Mesendoderm (in vitro differentiated cells): ENCODE measurements at regions not wholly inside any gene's neighbourhood (a gene's known extent, or its start where the extent isn't known, plus 50 kb on each side); places are given as distances from the start of the nearest gene placed in this dataset.

Experiments
- DNase-seq: peaks from one replicate; pipeline ENCODE4 v3.0.0; 2013
- H2AK5ac ChIP-seq: 2 replicates; pipeline ENCODE4 v1.6.1; 2013; ENCODE audit warnings: low read length, inconsistent platforms
- H2BK120ac ChIP-seq: 2 replicates; pipeline ENCODE4 v1.6.1; 2013; ENCODE audit warnings: low read depth, mild to moderate bottlenecking, low read length, moderate library complexity, mixed read lengths
- H2BK15ac ChIP-seq: replicated peaks from 2 replicates; pipeline ENCODE4 v1.6.1; 2013; ENCODE audit warnings: low read depth, mild to moderate bottlenecking, moderate library complexity
- H2BK5ac ChIP-seq: 2 replicates; pipeline ENCODE4 v1.6.1; 2013; ENCODE audit warnings: low read length, inconsistent platforms
- H3K18ac ChIP-seq: 2 replicates; pipeline ENCODE4 v1.6.1; 2013; ENCODE audit warnings: mild to moderate bottlenecking, low read length, mixed read lengths
- H3K23ac ChIP-seq: one replicate; pipeline ENCODE4 v1.6.1; 2013; ENCODE audit warnings: low read length
- H3K27ac ChIP-seq: 2 replicates; pipeline ENCODE4 v1.5.1; 2013; ENCODE audit warnings: low read depth, mild to moderate bottlenecking, inconsistent platforms, low read length, moderate library complexity
- H3K27me3 ChIP-seq: 2 replicates; pipeline ENCODE4 v1.6.1; 2013; ENCODE audit warnings: low read length, control low read depth, mild to moderate bottlenecking, inconsistent platforms; ENCODE audit not compliant: insufficient read depth, poor library complexity
- H3K36me3 ChIP-seq: 2 replicates; pipeline ENCODE4 v1.6.1; 2013; ENCODE audit warnings: low read length, inconsistent platforms; ENCODE audit not compliant: control insufficient read depth, insufficient read depth
- H3K4ac ChIP-seq: one replicate; pipeline ENCODE4 v1.6.1; 2013; ENCODE audit warnings: low read depth, mild to moderate bottlenecking, low read length, moderate library complexity
- H3K4me1 ChIP-seq: 2 replicates; pipeline ENCODE4 v1.6.1; 2013; ENCODE audit warnings: low read depth, low read length, inconsistent platforms; ENCODE audit not compliant: control insufficient read depth
- H3K4me2 ChIP-seq: 2 replicates; pipeline ENCODE4 v1.6.1; 2013; ENCODE audit warnings: low read length
- H3K4me3 ChIP-seq: 2 replicates; pipeline ENCODE4 v1.5.1; 2013; ENCODE audit warnings: mild to moderate bottlenecking, low read length
- H3K56ac ChIP-seq: one replicate; pipeline ENCODE4 v1.6.1; 2013; ENCODE audit warnings: low read length
- H3K79me1 ChIP-seq: 2 replicates; pipeline ENCODE4 v1.6.1; 2013; ENCODE audit warnings: low read length, inconsistent platforms
- H3K79me2 ChIP-seq: 2 replicates; pipeline ENCODE4 v1.6.1; 2013; ENCODE audit warnings: mild to moderate bottlenecking, low read length; ENCODE audit not compliant: control insufficient read depth, insufficient read depth
- H3K9ac ChIP-seq: 2 replicates; pipeline ENCODE4 v1.6.1; 2013; ENCODE audit warnings: low read length, inconsistent platforms
- H4K5ac ChIP-seq: one replicate; pipeline ENCODE4 v1.6.1; 2013; ENCODE audit warnings: low read length
- H4K8ac ChIP-seq: one replicate; pipeline ENCODE4 v1.6.1; 2013; ENCODE audit warnings: low read depth, mild to moderate bottlenecking, control low read depth, low read length, moderate library complexity
- WGBS: extraction: QIAGEN DNeasy Blood & Tissue Kit; methylation state at CpG from one replicate; pipeline ENCODE4 v1.1.7; 2013; ENCODE audit warnings: low lambda C conversion rate, missing lambda C conversion rate; ENCODE audit not compliant: insufficient coverage; ENCODE audit errors: extremely low coverage; 5-methylcytosine and 5-hydroxymethylcytosine counted together

DNA sequence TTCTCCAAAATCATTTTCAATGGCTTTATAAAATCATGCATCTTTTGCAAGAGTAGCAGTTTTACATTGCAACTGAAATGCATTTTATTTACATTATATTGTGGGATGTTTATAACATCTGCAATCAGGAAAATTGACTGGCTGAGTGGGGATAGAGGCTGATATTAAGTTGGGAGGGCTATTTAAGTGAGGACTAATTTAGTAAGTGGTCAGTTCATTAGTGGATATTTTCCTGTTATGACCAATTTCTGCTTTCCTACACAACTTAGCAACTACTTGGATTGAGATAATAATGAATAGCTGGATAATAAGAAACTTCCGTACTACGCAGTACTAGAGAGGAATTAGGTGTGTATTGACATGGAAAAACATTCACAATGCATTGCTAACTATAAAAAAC lies 92.9 kb upstream of the SSBP2 start:
- H3K23ac ChIP-seq = no peak overlapping the region
- H3K4me3 ChIP-seq = no peak overlapping the region
- no peaks in the 10 kb centered on the region for H3K4me1 ChIP-seq
- no peaks in the 10 kb centered on the region for H3K79me1 ChIP-seq
- no CpG with 5 or more reads among the region's 2 CpGs for WGBS
- no peak overlapping the region for H3K56ac ChIP-seq
- no peak for DNase-seq
- H2BK15ac ChIP-seq = no peak overlapping the region
- H3K27me3 ChIP-seq = no peaks in the 10 kb centered on the region
- no peak overlapping the region for H3K4me2 ChIP-seq
- no peaks in the 10 kb centered on the region for H3K79me2 ChIP-seq
- H2BK120ac ChIP-seq = no peak overlapping the region
- no peak overlapping the region for H2AK5ac ChIP-seq
- no peak overlapping the region for H4K5ac ChIP-seq
- no peak overlapping the region for H4K8ac ChIP-seq
- H3K18ac ChIP-seq = no peak overlapping the region
- no peak overlapping the region for H3K9ac ChIP-seq
- no peak overlapping the region for H3K27ac ChIP-seq
- H2BK5ac ChIP-seq = no peak overlapping the region
- H3K36me3 ChIP-seq = no peaks in the 10 kb centered on the region
- H3K4ac ChIP-seq = no peak overlapping the region

GRCh38 chr5:81842795-81843398 lies 92.0 kb upstream of the SSBP2 start:
- H3K56ac ChIP-seq = no peak overlapping the region
- H3K79me2 ChIP-seq = no peaks in the 10 kb centered on the region
- no peaks in the 10 kb centered on the region for H3K36me3 ChIP-seq
- no peak overlapping the region for H4K5ac ChIP-seq
- no peak overlapping the region for H2BK5ac ChIP-seq
- no peak overlapping the region for H3K23ac ChIP-seq
- H3K27ac ChIP-seq = no peak overlapping the region
- H3K79me1 ChIP-seq = no peaks in the 10 kb centered on the region
- no peak overlapping the region for H3K4me2 ChIP-seq
- H3K9ac ChIP-seq = no peak overlapping the region
- DNase-seq = peak; percentile 15
- H3K4me1 ChIP-seq = no peaks in the 10 kb centered on the region
- no peak overlapping the region for H2AK5ac ChIP-seq
- no peak overlapping the region for H2BK120ac ChIP-seq
- H3K27me3 ChIP-seq = no peaks in the 10 kb centered on the region
- H3K4ac ChIP-seq = no peak overlapping the region
- no CpG with 5 or more reads among the region's 6 CpGs for WGBS
- no peak overlapping the region for H4K8ac ChIP-seq
- H2BK15ac ChIP-seq = no peak overlapping the region
- no peak overlapping the region for H3K4me3 ChIP-seq
- H3K18ac ChIP-seq = no peak overlapping the region

DNA sequence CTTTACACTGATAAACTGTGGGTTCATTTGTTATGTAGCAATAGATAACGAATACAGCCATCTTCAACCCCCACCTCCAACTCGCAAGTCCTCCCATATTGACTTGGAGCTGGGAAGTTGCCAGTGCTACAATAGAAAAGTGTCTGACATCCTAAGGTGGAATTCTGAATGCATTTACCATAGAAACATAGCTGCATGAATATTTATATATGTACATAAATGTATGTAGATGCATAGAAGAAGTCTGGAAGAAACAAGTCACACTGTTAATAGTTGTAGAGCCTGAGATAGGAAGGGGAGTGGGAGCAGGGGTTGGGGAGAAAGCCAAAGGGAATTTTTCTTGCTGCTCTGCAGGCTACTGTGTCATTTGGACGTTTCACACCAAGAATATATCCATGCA lies 88.1 kb upstream of the SSBP2 start:
- Histone ChIP-seq H2BK5ac (no peak overlapping the region), H4K8ac (no peak overlapping the region), H3K4ac (no peak overlapping the region), H3K79me1 (no peaks in the 10 kb centered on the region), H3K18ac (no peak overlapping the region), H3K27me3 (no peaks in the 10 kb centered on the region), H3K79me2 (no peaks in the 10 kb centered on the region), H3K9ac (no peak overlapping the region), H3K4me3 (no peak overlapping the region), H3K56ac (no peak overlapping the region), H3K4me1 (no peaks in the 10 kb centered on the region), H3K23ac (no peak overlapping the region), H3K27ac (no peak overlapping the region), H3K36me3 (no peaks in the 10 kb centered on the region), H4K5ac (no peak overlapping the region), H2AK5ac (no peak overlapping the region), H2BK15ac (no peak overlapping the region), H2BK120ac (no peak overlapping the region), H3K4me2 (no peak overlapping the region)
- WGBS = no CpG with 5 or more reads among the region's 3 CpGs
- DNase-seq = no peak

DNA sequence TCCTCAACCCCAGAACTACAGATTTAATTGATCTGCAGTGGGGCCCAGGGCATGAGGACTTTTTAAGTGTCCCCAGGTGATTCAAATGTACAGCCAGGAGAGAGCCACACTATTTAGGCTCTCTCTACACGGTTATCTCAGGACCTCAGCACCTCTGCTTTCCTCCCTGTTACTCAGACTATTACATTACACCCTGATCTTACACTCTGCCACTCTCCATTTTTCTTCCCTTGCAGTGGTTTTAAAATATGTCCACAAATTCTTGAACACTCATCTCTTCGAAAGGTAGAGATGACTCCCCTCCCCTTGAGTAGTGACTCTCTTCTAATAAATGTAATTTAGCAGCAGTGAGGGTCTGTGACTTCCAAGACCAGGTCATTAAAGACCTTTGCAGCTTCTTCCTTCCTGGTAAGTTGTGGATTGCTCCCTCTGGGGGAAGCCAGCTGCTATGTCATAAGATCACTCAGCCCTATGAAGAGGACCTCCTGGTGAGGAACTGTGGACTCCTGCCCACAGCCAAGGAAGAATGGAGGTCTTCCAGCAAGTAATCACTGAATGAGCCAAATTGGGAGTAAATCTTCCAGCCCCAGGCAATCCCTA lies 87.5 kb upstream of the SSBP2 start:
- no peaks in the 10 kb centered on the region for H3K79me1 ChIP-seq
- no peak overlapping the region for H3K9ac ChIP-seq
- H2BK120ac ChIP-seq = no peak overlapping the region
- DNase-seq = peak; percentile 83
- WGBS = no CpG with 5 or more reads among the region's 2 CpGs
- no peak overlapping the region for H2BK5ac ChIP-seq
- H2BK15ac ChIP-seq = no peak overlapping the region
- no peak overlapping the region for H3K4ac ChIP-seq
- H2AK5ac ChIP-seq = no peak overlapping the region
- H3K4me1 ChIP-seq = no peaks in the 10 kb centered on the region
- no peak overlapping the region for H3K23ac ChIP-seq
- H3K4me3 ChIP-seq = no peak overlapping the region
- no peaks in the 10 kb centered on the region for H3K27me3 ChIP-seq
- H3K56ac ChIP-seq = no peak overlapping the region
- no peak overlapping the region for H3K18ac ChIP-seq
- no peak overlapping the region for H4K8ac ChIP-seq
- no peak overlapping the region for H3K27ac ChIP-seq
- H3K4me2 ChIP-seq = no peak overlapping the region
- H3K79me2 ChIP-seq = no peaks in the 10 kb centered on the region
- H4K5ac ChIP-seq = no peak overlapping the region
- H3K36me3 ChIP-seq = no peaks in the 10 kb centered on the region

DNA sequence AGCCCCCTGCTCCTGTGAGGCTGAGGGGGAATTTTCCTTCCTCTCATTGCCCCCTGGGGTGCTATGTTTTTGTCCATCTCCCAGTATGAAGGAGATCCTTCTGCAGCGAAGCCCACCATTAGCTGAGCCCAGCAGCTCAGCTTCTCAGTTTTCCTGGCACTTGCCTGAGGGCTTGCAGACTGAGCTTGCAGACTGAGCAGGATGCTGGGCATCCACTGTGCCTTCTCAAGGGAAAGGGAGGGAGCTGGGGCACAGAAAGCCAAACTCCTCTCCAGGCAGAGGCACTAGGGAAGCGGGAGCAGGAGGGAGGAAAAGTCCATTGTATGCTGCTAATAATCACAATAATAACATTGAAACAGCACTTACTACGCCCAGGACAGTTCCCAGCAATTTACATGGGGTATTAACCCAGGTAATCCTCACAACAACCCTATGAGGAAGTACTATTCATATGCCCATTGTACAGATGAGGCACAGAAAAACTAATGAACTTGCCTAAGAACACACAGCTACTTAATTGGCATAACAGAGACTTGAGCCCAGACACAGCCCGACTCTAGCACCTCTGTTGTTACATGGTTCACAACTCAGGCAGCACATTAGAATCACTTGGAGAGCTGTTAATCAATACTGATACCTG lies 86.9 kb upstream of the SSBP2 start:
- Histone ChIP-seq H3K9ac (no peak overlapping the region), H3K79me1 (no peaks in the 10 kb centered on the region), H2BK120ac (no peak overlapping the region), H3K4me2 (no peak overlapping the region), H3K18ac (no peak overlapping the region), H3K4me1 (no peaks in the 10 kb centered on the region), H3K4ac (no peak overlapping the region), H2BK5ac (no peak overlapping the region), H3K36me3 (no peaks in the 10 kb centered on the region), H3K79me2 (no peaks in the 10 kb centered on the region), H3K56ac (no peak overlapping the region), H4K5ac (no peak overlapping the region), H3K4me3 (no peak overlapping the region), H3K23ac (no peak overlapping the region), H2BK15ac (no peak overlapping the region), H2AK5ac (no peak overlapping the region), H3K27ac (no peak overlapping the region), H3K27me3 (no peaks in the 10 kb centered on the region), H4K8ac (no peak overlapping the region)
- WGBS = no CpG with 5 or more reads among the region's 4 CpGs
- DNase-seq = peak; percentile 48
